HepG2 (cell line): ENCODE measurements at regions not wholly inside any gene's neighbourhood (a gene's known extent, or its start where the extent isn't known, plus 50 kb on each side); places are given as distances from the start of the nearest gene placed in this dataset.

Experiments
- BORCS8-MEF2B ChIP-seq: sonication (generic); formaldehyde crosslinking; IDR thresholded peaks from 2 replicates; pipeline ENCODE4 v1.8.0; 2022; ENCODE audit warnings: mild to moderate bottlenecking, missing genetic modification reagents
- CEBPB ChIP-seq: IDR thresholded peaks from 2 replicates; pipeline ENCODE4 v1.6.1; 2011; ENCODE audit warnings: low read depth, low read length, improper control_type of control experiment, borderline replicate concordance
- CTCF ChIP-seq: sonication (generic); formaldehyde crosslinking; IDR thresholded peaks from 2 replicates; pipeline ENCODE4 v1.5.0; 2020; ENCODE audit warnings: mild to moderate bottlenecking, missing genetic modification reagents, moderate library complexity
- PAX8 ChIP-seq: sonication (generic); formaldehyde crosslinking; IDR thresholded peaks from 2 replicates; pipeline ENCODE4 v1.8.0; 2022; ENCODE audit warnings: mild to moderate bottlenecking, missing genetic modification reagents, borderline replicate concordance
- POLR2A ChIP-seq, 2 experiments: IDR thresholded peaks; 2 replicates each; pipeline ENCODE4 v1.6.1; 2011; ENCODE audit warnings: low read depth in 2 of 2, low read length in 2 of 2, mild to moderate bottlenecking in 1 of 2, moderate library complexity in 1 of 2; ENCODE audit not compliant: insufficient read depth in 1 of 2
- POLR2G ChIP-seq: fragments of 200-400 bp; formaldehyde crosslinking; IDR thresholded peaks from 2 replicates; pipeline ENCODE4 v1.6.1; 2018; ENCODE audit warnings: mild to moderate bottlenecking, low read depth, low read length, moderate library complexity
- RELA ChIP-seq: sonication (generic); formaldehyde crosslinking; IDR thresholded peaks from 2 replicates; pipeline ENCODE4 v1.4.0; 2020; ENCODE audit warnings: missing genetic modification reagents
- REPIN1 ChIP-seq: sonication (generic); formaldehyde crosslinking; IDR thresholded peaks from 2 replicates; pipeline ENCODE4 v1.8.0; 2022; ENCODE audit warnings: missing genetic modification reagents, low read depth, mild to moderate bottlenecking, borderline replicate concordance
- SETDB1 ChIP-seq: sonication (generic); formaldehyde crosslinking; IDR thresholded peaks from 2 replicates; pipeline ENCODE4 v1.5.1; 2020; ENCODE audit warnings: missing genetic modification reagents, mild to moderate bottlenecking, borderline replicate concordance
- ZNF121 ChIP-seq: sonication (generic); formaldehyde crosslinking; IDR thresholded peaks from 2 replicates; pipeline ENCODE4 v1.5.0; 2020; ENCODE audit warnings: mild to moderate bottlenecking, missing genetic modification reagents
- ZNF512 ChIP-seq: sonication (generic); formaldehyde crosslinking; IDR thresholded peaks from 2 replicates; pipeline ENCODE4 v1.4.0; 2020; ENCODE audit warnings: mild to moderate bottlenecking, missing genetic modification reagents
- ZNF607 ChIP-seq: sonication (generic); formaldehyde crosslinking; IDR thresholded peaks from 2 replicates; pipeline ENCODE4 v1.5.1; 2020; ENCODE audit warnings: missing genetic modification reagents, mild to moderate bottlenecking, borderline replicate concordance

- TF ChIP-seq SETDB1 (CRISPR knock-in tag): no peak
- no peak for TF ChIP-seq REPIN1 (CRISPR knock-in tag)
- no peak for TF ChIP-seq ZNF512
- no peak for TF ChIP-seq POLR2A (IDR thresholded peaks at IDR 0.05; ENCODE audit: insufficient read depth in 1 of 2, low read depth in 2 of 2, low read length in 2 of 2)
- no peak for TF ChIP-seq CTCF (CRISPR knock-in tag)
- TF ChIP-seq PAX8 (CRISPR knock-in tag): no peak
- no peak for TF ChIP-seq BORCS8-MEF2B
- no peak for TF ChIP-seq RELA
- no peak for TF ChIP-seq POLR2G
- TF ChIP-seq CEBPB: no peak
- TF ChIP-seq ZNF121 (CRISPR knock-in tag): no peak
- no peak for TF ChIP-seq ZNF607
These were observed 221.2 kb downstream of the SOX9 start for GRCh38 chr17:72342061-72342460.
